H1 (cell line): ENCODE measurements at regions not wholly inside any gene's neighbourhood (a gene's known extent, or its start where the extent isn't known, plus 50 kb on each side); places are given as distances from the start of the nearest gene placed in this dataset.

Source experiments
- CBX5 ChIP-seq: fragments of 300-800, 300-1000 bp; sonication (generic); IDR thresholded peaks from 2 replicates; pipeline ENCODE4 v1.7.1; 2016; ENCODE audit warnings: antibody characterized with exemption, low read length, low read depth
- CHD7 ChIP-seq: fragments of 300-600 bp; sonication (generic); IDR thresholded peaks from 2 replicates; pipeline ENCODE4 v1.7.1; 2012; ENCODE audit warnings: low read length, moderate library complexity, mild to moderate bottlenecking, inconsistent platforms; ENCODE audit not compliant: insufficient replicate concordance
- E2F6 ChIP-seq: IDR thresholded peaks from 2 replicates; pipeline ENCODE4 v1.6.1; 2012; ENCODE audit warnings: inconsistent platforms
- KDM1A ChIP-seq: fragments of 200-600, 300-600 bp; sonication (generic); IDR thresholded peaks from 2 replicates; pipeline ENCODE4 v1.7.1; 2016; ENCODE audit warnings: mild to moderate bottlenecking, low read length, borderline replicate concordance
- POLR2AphosphoS5 ChIP-seq: IDR thresholded peaks from 2 replicates; pipeline ENCODE4 v1.6.1; 2011; ENCODE audit warnings: low read depth, low read length
- RAD21 ChIP-seq, 2 experiments: IDR thresholded peaks in 1 of 2; conservative IDR thresholded peaks in 1 of 2; 2 replicates each; pipeline ENCODE4 v1.6.1; 2011; ENCODE audit warnings: low read depth in 2 of 2, low read length in 2 of 2, improper control_type of control experiment in 1 of 2, inconsistent platforms in 1 of 2, mild to moderate bottlenecking in 1 of 2, moderate library complexity in 1 of 2
- SIN3A ChIP-seq, 2 experiments: IDR thresholded peaks in 1 of 2; conservative IDR thresholded peaks in 1 of 2; 2 replicates each; pipeline ENCODE4 v1.6.1; 2011 to 2012; ENCODE audit warnings: low read length in 2 of 2, improper control_type of control experiment in 1 of 2, low read depth in 1 of 2, mild to moderate bottlenecking in 1 of 2
- SP1 ChIP-seq: IDR thresholded peaks from 2 replicates; pipeline ENCODE4 v1.6.1; 2011; ENCODE audit warnings: low read depth, low read length
- TAF7 ChIP-seq: optimal IDR thresholded peaks from 2 replicates; pipeline ENCODE3; 2011; ENCODE audit warnings: low read depth, mild to moderate bottlenecking, inconsistent platforms, low read length, moderate library complexity, borderline replicate concordance
- YY1 ChIP-seq: IDR thresholded peaks from 2 replicates; pipeline ENCODE4 v1.6.1; 2011; ENCODE audit warnings: low read depth, mild to moderate bottlenecking, low read length

GRCh38 chr1:221306239-221306638 lies 427.0 kb downstream of the HLX start (continued):
- TF ChIP-seq CHD7 (no peak), KDM1A (no peak), RAD21 (IDR thresholded peaks at IDR 0.05 in 1 of 2, conservative IDR thresholded peaks at IDR 0.05 in 1 of 2; ENCODE audit: low read depth in 2 of 2, low read length in 2 of 2) (no peak), CBX5 (no peak), YY1 (no peak), E2F6 (no peak), TAF7 (no peak), SIN3A (conservative IDR thresholded peaks at IDR 0.05 in 1 of 2, IDR thresholded peaks at IDR 0.05 in 1 of 2; ENCODE audit: low read depth in 1 of 2, low read length in 2 of 2) (no peak), POLR2AphosphoS5 (no peak), SP1 (no peak)
